Uterus (tissue), 3 donors: ENCODE measurements at regions not wholly inside any gene's neighbourhood (a gene's known extent, or its start where the extent isn't known, plus 50 kb on each side); places are given as distances from the start of the nearest gene placed in this dataset.

Experiments used
- DNase-seq, 2 donors: peaks; one replicate each; pipeline ENCODE4 v3.0.0-alpha.2; 2019 to 2020
- H3K27ac ChIP-seq, 2 donors: fragments of 200-600 bp; sonication (generic); 1 replicate in 1 of 2; 2 replicates in 1 of 2; pipeline ENCODE4 v1.5.1; 2016 to 2018
- H3K27me3 ChIP-seq, 2 donors: fragments of 200-600 bp; sonication (generic); one replicate each; pipeline ENCODE4 v1.5.1; 2018 to 2019; ENCODE audit warnings: control low read depth in 1 of 2
- H3K36me3 ChIP-seq, 2 donors: fragments of 200-600 bp; sonication (generic); one replicate each; pipeline ENCODE4 v1.5.1; 2019; ENCODE audit warnings: control low read depth in 1 of 2
- H3K4me1 ChIP-seq, 2 donors: fragments of 200-600 bp; sonication (generic); one replicate each; pipeline ENCODE4 v1.5.1; 2018 to 2019; ENCODE audit warnings: control low read depth in 1 of 2
- H3K4me3 ChIP-seq, 2 donors: fragments of 200-600 bp; sonication (generic); 1 replicate in 1 of 2; 2 replicates in 1 of 2; pipeline ENCODE4 v1.5.1; 2018 to 2019; ENCODE audit warnings: mild to moderate bottlenecking in 1 of 2
- H3K9me3 ChIP-seq, 2 donors: fragments of 200-600 bp; sonication (generic); one replicate each; pipeline ENCODE4 v1.5.1; 2019; ENCODE audit warnings: control low read depth in 1 of 2
- POLR2A ChIP-seq, 2 donors: fragments of 450-650 bp; IDR thresholded peaks; one replicate each; pipeline ENCODE4 v1.6.1; 2016; ENCODE audit warnings: antibody characterized with exemption in 2 of 2, mild to moderate bottlenecking in 1 of 2, moderate library complexity in 1 of 2
- intact Hi-C: fragments of 100-400 bp; cut with DNase I; formaldehyde crosslinking; loops from one replicate; pipeline ENCODE4 v1.15.1; 2023; ENCODE audit warnings: low total_unique reads
- TF ChIP-seq, protein P1 (sequence below), 4 experiments: fragments of 200-600 bp in 2 of 4; fragments of 450-650 bp in 2 of 4; sonication (generic) in 2 of 4; IDR thresholded peaks; one replicate each; pipeline ENCODE4 v1.5.1; 2016 to 2019; ENCODE audit warnings: antibody characterized with exemption in 4 of 4, mild to moderate bottlenecking in 2 of 4, moderate library complexity in 1 of 4
- donor health status: DM: yes; HTN: yes; CAD: no.

DNA sequence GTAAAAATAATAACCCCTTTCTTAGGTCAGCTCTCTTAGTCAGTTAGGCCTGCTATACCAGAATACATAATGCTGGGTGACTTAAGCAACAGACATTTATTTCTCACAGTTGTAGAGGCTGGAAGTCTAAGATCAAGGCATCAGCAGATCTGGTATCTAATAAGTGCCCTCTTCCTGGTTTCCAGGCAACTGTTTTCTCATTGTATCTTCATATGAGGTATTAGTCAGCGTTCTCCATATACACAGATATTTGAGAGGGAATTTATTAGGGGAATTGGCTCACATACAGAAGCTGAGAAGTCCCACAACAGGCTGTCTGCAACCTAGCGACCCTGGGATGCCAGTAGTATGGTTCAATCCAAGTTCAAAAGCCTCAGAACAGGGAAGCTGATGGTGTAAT lies 896.0 kb downstream of the GALC start:
- TF ChIP-seq POLR2A (IDR thresholded peaks at IDR 0.05), result no peak
- TF ChIP-seq, protein P1, sequence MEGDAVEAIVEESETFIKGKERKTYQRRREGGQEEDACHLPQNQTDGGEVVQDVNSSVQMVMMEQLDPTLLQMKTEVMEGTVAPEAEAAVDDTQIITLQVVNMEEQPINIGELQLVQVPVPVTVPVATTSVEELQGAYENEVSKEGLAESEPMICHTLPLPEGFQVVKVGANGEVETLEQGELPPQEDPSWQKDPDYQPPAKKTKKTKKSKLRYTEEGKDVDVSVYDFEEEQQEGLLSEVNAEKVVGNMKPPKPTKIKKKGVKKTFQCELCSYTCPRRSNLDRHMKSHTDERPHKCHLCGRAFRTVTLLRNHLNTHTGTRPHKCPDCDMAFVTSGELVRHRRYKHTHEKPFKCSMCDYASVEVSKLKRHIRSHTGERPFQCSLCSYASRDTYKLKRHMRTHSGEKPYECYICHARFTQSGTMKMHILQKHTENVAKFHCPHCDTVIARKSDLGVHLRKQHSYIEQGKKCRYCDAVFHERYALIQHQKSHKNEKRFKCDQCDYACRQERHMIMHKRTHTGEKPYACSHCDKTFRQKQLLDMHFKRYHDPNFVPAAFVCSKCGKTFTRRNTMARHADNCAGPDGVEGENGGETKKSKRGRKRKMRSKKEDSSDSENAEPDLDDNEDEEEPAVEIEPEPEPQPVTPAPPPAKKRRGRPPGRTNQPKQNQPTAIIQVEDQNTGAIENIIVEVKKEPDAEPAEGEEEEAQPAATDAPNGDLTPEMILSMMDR (IDR thresholded peaks at IDR 0.05), result no peak
- Histone ChIP-seq H3K9me3 (no peaks in the 10 kb centered on the region), H3K36me3 (no peaks in the 10 kb centered on the region), H3K27ac (no peak overlapping the region), H3K4me3 (no peak overlapping the region), H3K4me1 (no peaks in the 10 kb centered on the region), H3K27me3 (no peaks in the 10 kb centered on the region)
- intact Hi-C loops, result no loop called here
- no peak for DNase-seq

DNA sequence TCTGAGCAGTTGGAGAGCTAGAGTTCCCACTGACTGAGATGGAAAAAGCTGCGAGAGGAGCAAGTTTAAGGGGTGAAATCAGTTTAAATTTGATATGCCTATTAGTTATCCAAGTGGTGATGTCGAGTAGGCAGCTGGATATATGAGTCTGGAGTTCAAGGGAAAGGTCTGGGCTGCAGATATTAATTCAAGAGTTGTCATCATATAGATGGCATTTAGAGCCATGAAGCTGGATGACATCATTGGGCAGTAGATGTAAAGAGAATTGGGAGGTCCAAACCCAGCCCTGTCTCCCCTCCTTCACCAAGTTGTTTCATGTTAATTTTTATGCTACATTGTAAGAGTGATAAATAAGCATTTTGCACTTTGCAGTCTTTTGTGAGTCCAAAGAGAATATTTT lies 898.1 kb downstream of the GALC start:
- DNase-seq, result no peak
- Histone ChIP-seq H3K4me1 (no peaks in the 10 kb centered on the region), H3K9me3 (no peaks in the 10 kb centered on the region), H3K4me3 (no peak overlapping the region), H3K27me3 (no peaks in the 10 kb centered on the region), H3K36me3 (no peaks in the 10 kb centered on the region), H3K27ac (no peak overlapping the region)
- no peak for TF ChIP-seq POLR2A (IDR thresholded peaks at IDR 0.05)
- TF ChIP-seq, protein P1 (IDR thresholded peaks at IDR 0.05), result no peak
- intact Hi-C loops, result no loop called here

DNA sequence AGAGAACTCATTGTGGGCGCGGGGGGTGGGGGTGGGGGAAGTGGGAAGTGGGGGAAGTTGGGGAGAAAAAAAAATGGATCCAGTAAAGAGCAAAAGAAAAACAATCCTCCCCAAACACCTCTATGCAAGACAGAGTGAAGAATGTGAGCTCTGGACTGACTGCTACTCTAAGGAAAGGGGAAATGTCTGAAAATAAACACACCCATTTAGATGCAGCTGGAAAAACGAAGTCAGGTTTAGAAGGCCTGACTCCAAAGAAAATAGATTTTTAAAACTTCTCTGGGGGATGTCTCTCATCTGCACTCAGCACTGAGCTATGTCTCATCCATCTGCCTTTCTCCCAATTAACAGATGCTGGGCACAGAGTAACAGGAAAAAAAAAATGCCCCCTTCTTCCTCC lies 904.4 kb downstream of the GALC start:
- H3K36me3 ChIP-seq, result no peaks in the 10 kb centered on the region
- intact Hi-C loops, result no loop called here
- no peaks in the 10 kb centered on the region for H3K27me3 ChIP-seq

DNA sequence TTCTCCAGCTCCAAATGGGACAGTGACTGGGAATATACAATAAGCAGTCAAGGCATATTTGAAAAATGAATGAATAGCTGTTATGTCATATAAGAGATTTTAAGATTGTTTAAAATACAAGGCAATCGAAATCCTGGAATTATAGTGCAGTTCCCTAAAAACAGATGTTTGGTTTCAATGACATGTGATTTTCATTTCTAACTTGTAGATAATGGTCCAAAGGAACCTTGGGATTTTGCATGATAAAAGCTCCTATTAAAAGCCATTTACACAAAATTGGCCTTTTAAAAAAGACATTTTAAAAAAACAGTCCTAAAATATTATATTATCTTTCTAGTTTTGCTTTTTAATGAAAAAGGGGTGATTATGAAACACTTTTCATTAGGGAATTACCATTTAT lies 905.1 kb downstream of the GALC start:
- no peak for TF ChIP-seq POLR2A (IDR thresholded peaks at IDR 0.05)
- TF ChIP-seq, protein P1 (IDR thresholded peaks at IDR 0.05), result no peak
- H3K4me1 ChIP-seq, result no peaks in the 10 kb centered on the region
- no peaks in the 10 kb centered on the region for H3K27me3 ChIP-seq

More for the DNA sequence above, 904.4 kb downstream of the GALC start:
- no peaks in the 10 kb centered on the region for H3K9me3 ChIP-seq
- no peaks in the 10 kb centered on the region for H3K4me1 ChIP-seq
- no peak for TF ChIP-seq POLR2A (IDR thresholded peaks at IDR 0.05)
- TF ChIP-seq, protein P1 (IDR thresholded peaks at IDR 0.05), result no peak
- H3K27ac ChIP-seq, result no peak overlapping the region
- no peak for DNase-seq
- no peak overlapping the region for H3K4me3 ChIP-seq

DNA sequence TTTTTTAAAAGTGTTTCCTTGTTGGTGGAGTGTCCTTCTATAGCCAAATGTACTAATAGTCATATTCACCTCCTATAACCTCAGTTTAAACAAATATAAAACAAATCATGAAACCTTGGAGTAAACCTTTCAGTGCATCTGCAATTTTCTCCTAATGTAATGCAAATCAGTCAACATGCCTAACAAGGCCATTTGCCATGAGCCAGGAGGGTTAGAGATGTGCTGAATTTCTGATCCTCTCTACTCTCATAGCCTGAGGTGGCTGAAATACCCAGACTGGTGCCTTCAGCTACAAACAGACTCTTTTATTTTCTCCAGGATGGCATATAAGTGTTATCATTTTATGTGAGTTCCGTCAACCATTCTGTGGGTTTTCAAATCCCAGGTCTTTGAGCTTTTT lies 908.1 kb downstream of the GALC start:
- intact Hi-C loops, result no loop called here
- no peaks in the 10 kb centered on the region for H3K4me1 ChIP-seq

More for the DNA sequence above, 905.1 kb downstream of the GALC start:
- intact Hi-C loops, result no loop called here
- Histone ChIP-seq H3K36me3 (no peaks in the 10 kb centered on the region), H3K27ac (no peak overlapping the region), H3K9me3 (no peaks in the 10 kb centered on the region), H3K4me3 (no peak overlapping the region)
- DNase-seq, result no peak

More for the DNA sequence above, 908.1 kb downstream of the GALC start:
- TF ChIP-seq, protein P1 (IDR thresholded peaks at IDR 0.05), result no peak
- TF ChIP-seq POLR2A (IDR thresholded peaks at IDR 0.05), result no peak
- no peak for DNase-seq
- H3K27me3 ChIP-seq, result no peaks in the 10 kb centered on the region
- no peaks in the 10 kb centered on the region for H3K9me3 ChIP-seq
- H3K36me3 ChIP-seq, result no peaks in the 10 kb centered on the region
- H3K4me3 ChIP-seq, result no peak overlapping the region
- no peak overlapping the region for H3K27ac ChIP-seq
